ENCODE measurements at regions not wholly inside any gene's neighbourhood (a gene's known extent, or its start where the extent isn't known, plus 50 kb on each side); places are given as distances from the start of the nearest gene placed in this dataset.

- no peak for TF ChIP-seq CTCF (IDR thresholded peaks at IDR 0.05)
- no peak for TF ChIP-seq ZFX (IDR thresholded peaks at IDR 0.05; ENCODE audit: borderline replicate concordance)
Measured at GRCh38 chr3:189459231-189459630, 172.0 kb upstream of the TP63 start.
